Astrocyte of the cerebellum (primary cell): ENCODE measurements at regions not wholly inside any gene's neighbourhood (a gene's known extent, or its start where the extent isn't known, plus 50 kb on each side); places are given as distances from the start of the nearest gene placed in this dataset.
"Not testable (repeated sequence)": the region's sequence is repeated elsewhere in the genome, so short reads cannot be mapped to it uniquely, and the experiment has no call there.

Source experiments
- DNase-seq: peaks from one replicate; pipeline ENCODE4 v3.0.0-alpha.2; 2011; ENCODE audit warnings: low read depth
- H3K4me3 ChIP-seq: 2 replicates; pipeline ENCODE4 v1.5.1; 2011; ENCODE audit warnings: mild to moderate bottlenecking, low read depth, low read length, moderate library complexity
- CTCF ChIP-seq: IDR thresholded peaks from 2 replicates; pipeline ENCODE4 v1.5.1; 2012; ENCODE audit warnings: low read length, low read depth, moderate library complexity, mild to moderate bottlenecking; ENCODE audit errors: missing control alignments
- in situ Hi-C: cut with HindIII; loops from 2 replicates; pipeline ENCODE4 v1.10.0; 2017; ENCODE audit warnings: low sequenced_read_pairs

DNA sequence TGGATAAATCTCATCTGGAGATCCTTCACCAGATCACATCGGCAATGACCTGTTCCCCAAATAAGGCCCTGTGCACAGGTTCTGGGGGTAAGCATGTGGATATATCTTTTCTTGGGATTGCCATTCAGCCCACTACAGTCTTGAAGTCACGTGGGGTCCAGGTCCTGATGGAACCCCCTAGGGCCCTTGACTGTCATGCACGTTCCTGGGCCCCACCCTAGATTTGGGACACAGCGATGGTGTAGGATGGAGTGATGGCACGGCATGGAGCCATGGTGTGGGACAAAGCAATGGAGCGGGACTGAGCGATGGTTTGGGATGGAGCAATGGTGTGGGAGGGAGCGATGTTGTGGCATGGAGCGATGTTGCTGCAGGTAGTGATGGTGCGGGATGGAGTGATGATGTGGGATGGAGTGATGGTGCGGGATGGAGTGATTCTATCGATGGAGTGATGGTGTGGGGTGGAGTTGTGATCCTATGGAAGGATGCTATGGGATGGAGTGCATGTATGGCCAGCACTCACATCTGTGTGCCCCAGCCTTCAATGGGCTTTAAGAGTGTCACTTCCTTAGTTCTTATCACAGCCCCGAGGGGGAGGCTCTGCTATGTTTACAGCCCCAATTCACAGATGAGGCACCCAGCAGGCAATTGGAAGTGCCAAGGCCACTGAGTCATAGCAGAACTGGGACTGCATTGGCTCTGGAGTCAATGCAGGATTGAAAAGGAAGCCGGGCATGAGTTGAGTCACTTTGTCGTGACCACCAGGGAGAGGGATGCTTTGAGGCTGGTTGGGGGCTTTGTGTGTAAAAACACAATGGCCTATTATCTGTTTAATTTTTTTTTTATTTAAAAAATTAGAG is 97.0 kb upstream of the C1orf174 start:
- H3K4me3 ChIP-seq: no peak overlapping the region
- DNase-seq: no peak
- TF ChIP-seq CTCF: no peak
- in situ Hi-C loops: no loop called here

- in situ Hi-C loops: no loop called here
- DNase-seq: no peak
- TF ChIP-seq CTCF: no peak
Measured at GRCh38 chr1:3998086-3998485, 98.0 kb upstream of the C1orf174 start.

DNA sequence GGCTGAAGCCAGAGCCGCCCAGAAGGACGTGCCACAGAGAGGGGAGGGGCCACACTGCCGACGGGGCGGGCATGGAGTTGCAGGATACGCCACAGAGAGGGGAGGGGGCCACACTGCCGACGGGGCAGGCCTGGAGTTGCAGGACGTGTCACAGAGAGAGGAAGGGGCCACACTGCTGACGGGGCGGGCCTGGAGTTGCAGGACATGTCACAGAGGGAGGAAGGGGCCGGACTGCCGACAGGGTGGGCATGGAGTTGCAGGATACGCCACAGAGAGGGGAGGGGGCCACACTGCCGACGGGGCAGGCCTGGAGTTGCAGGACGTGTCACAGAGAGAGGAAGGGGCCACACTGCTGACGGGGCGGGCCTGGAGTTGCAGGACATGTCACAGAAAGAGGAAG is 99.4 kb upstream of the C1orf174 start:
- DNase-seq, in situ Hi-C loops, H3K4me3 ChIP-seq: not testable (repeated sequence)

More at GRCh38 chr1:3998086-3998485, 98.0 kb upstream of the C1orf174 start:
- H3K4me3 ChIP-seq: no peak overlapping the region

GRCh38 chr1:3999941-4000735 is 100.1 kb upstream of the C1orf174 start:
- TF ChIP-seq CTCF: no peak

DNA sequence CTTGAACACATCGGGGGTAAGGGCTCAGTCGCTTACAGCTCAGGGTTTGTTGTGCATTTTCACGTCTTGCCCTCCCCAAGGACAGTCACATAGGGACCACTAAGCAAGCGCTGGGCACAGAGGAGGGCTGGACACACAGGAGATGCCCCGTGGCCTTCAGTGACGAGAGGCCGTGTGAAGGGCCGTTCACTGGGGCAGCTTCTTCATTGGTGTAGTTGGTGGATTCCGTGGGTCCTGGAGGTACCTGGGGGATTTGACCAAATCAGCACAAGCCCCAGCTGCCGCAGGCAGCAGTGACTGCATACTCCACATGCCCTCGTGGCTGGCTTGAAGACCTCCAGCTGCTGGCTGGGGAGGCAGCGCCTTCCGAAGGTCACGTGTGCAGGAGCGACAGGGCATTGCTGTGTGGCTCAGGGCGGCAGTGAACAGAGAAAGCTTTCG is 100.8 kb upstream of the C1orf174 start:
- in situ Hi-C loops: no loop called here
- no peak overlapping the region for H3K4me3 ChIP-seq
- no peak for DNase-seq
- no peak for TF ChIP-seq CTCF

More at GRCh38 chr1:3999941-4000735, 100.1 kb upstream of the C1orf174 start:
- no peak overlapping the region for H3K4me3 ChIP-seq
- in situ Hi-C loops: no loop called here
- no peak for DNase-seq

GRCh38 chr1:4001461-4001860 is 101.4 kb upstream of the C1orf174 start:
- DNase-seq: no peak
- in situ Hi-C loops: no loop called here
- H3K4me3 ChIP-seq: no peak overlapping the region
- TF ChIP-seq CTCF: no peak

GRCh38 chr1:4002061-4002521 is 102.0 kb upstream of the C1orf174 start:
- DNase-seq: no peak
- no peak overlapping the region for H3K4me3 ChIP-seq
- in situ Hi-C loops: no loop called here
- TF ChIP-seq CTCF: no peak
